Spleen (tissue), 11 donors: ENCODE measurements at regions not wholly inside any gene's neighbourhood (a gene's known extent, or its start where the extent isn't known, plus 50 kb on each side); places are given as distances from the start of the nearest gene placed in this dataset.

Experiments used
- DNase-seq: peaks from one replicate; pipeline ENCODE4 v3.0.0-alpha.2; 2020
- H3K27ac ChIP-seq, 8 donors: fragments of 200-600 bp; sonication (generic) in 7 of 8; 1 replicate in 4 of 8; 2 replicates in 4 of 8; pipeline versions ENCODE4 v1.5.0 to v1.8.0; 2016 to 2021; ENCODE audit warnings: inconsistent platforms in 4 of 8, mild to moderate bottlenecking in 4 of 8, moderate library complexity in 1 of 8
- H3K27me3 ChIP-seq, 7 donors: fragments of 200-600 bp; sonication (generic) in 6 of 7; replicated peaks in 1 of 7; 1 replicate in 4 of 7; 2 replicates in 3 of 7; pipeline versions ENCODE4 v1.5.0 to v1.8.0; 2016 to 2021; ENCODE audit warnings: inconsistent platforms in 3 of 7, mild to moderate bottlenecking in 1 of 7
- H3K36me3 ChIP-seq, 6 donors: fragments of 200-600 bp; sonication (generic) in 5 of 6; 1 replicate in 4 of 6; 2 replicates in 2 of 6; pipeline versions ENCODE4 v1.5.0 to v1.8.0; 2016 to 2021; ENCODE audit warnings: inconsistent platforms in 2 of 6
- H3K4me1 ChIP-seq, 6 donors: fragments of 200-600 bp; sonication (generic) in 5 of 6; 1 replicate in 3 of 6; 2 replicates in 3 of 6; pipeline versions ENCODE4 v1.5.0 to v1.8.0; 2016 to 2021; ENCODE audit warnings: inconsistent platforms in 3 of 6
- H3K4me3 ChIP-seq, 8 donors: fragments of 200-600 bp; sonication (generic) in 7 of 8; 1 replicate in 4 of 8; 2 replicates in 4 of 8; pipeline versions ENCODE4 v1.5.0 to v1.8.0; 2016 to 2021; ENCODE audit warnings: inconsistent platforms in 4 of 8, mild to moderate bottlenecking in 4 of 8, moderate library complexity in 2 of 8
- H3K9me3 ChIP-seq, 8 donors: fragments of 200-600 bp; sonication (generic) in 7 of 8; 1 replicate in 4 of 8; 2 replicates in 4 of 8; pipeline versions ENCODE4 v1.5.0 to v1.8.0; 2016 to 2021; ENCODE audit warnings: inconsistent platforms in 4 of 8
- POLR2A ChIP-seq, 3 donors: fragments of 450-650 bp; IDR thresholded peaks; one replicate each; pipeline ENCODE4 v1.5.1; 2017; ENCODE audit warnings: antibody characterized with exemption in 3 of 3, mild to moderate bottlenecking in 1 of 3
- POLR2AphosphoS5 ChIP-seq, 3 donors: sonication (generic); formaldehyde crosslinking; IDR thresholded peaks; one replicate each; pipeline ENCODE4 v1.5.1; 2017; ENCODE audit warnings: antibody characterized with exemption in 3 of 3
- WGBS, 5 donors: extraction: QIAGEN DNeasy Blood & Tissue Kit in 3 of 5; methylation state at CpG; one replicate each; pipeline versions ENCODE4 v1.1.5 to v1.1.7; 2013 to 2018; 5-methylcytosine and 5-hydroxymethylcytosine counted together
- intact Hi-C: fragments of 100-400 bp; cut with DNase I; formaldehyde crosslinking; loops from one replicate; pipeline ENCODE4 v1.15.0; 2023; ENCODE audit warnings: low total_unique reads
- TF ChIP-seq, protein P1 (sequence below), 11 experiments: fragments of 200-600 bp in 7 of 11; fragments of 450-650 bp in 4 of 11; sonication (generic) in 4 of 11; IDR thresholded peaks in 8 of 11; conservative IDR thresholded peaks in 3 of 11; 1 replicate in 7 of 11; 2 replicates in 4 of 11; pipeline versions ENCODE4 v1.4.0 to v1.8.0; 2016 to 2021; ENCODE audit warnings: antibody characterized with exemption in 11 of 11, inconsistent platforms in 4 of 11, mild to moderate bottlenecking in 1 of 11
- donor health status: healthy with polysubstance abuse.
- donor health status: DM: no; HTN: no; CAD: no; lungs with moderate emphysema.
- donor health status: DM: no; HTN: no; CAD: no.
- donor health status: Bipolar disorder and iron deficiency.
- donor health status: healthy.
- donor health status: DM: no; HTN: no; CAD: no.
- donor health status: DM: yes; HTN: yes; CAD: no.

DNA sequence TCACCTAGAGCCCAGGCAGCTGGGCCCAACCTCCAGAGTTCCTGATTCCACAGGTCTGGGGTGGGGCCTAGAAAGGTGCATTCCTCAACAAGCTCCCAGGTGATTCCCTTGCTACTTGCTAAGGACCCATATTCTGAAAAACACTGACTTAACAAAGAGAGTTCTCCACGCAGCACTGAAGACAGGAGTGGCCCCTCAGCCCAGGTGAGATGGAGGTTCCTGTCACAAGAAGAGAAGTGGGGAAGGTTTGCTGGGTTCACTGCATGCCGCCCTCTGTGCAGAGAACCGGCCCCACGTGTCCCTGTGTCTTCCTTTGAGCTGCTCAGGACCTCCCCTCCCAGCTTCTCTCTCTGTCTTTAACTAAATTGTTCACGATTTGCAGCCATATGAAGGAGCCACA lies 201.4 kb upstream of the DDX18 start:
- DNase-seq: no peak
- 61 to 86% (median 70%) methylated on average over 4 to 5 of the region's 5 CpGs for WGBS, 5 donors
- H3K27ac ChIP-seq: no peak overlapping the region
- H3K9me3 ChIP-seq: peaks cover 0 to 4% (median 0%) of the 10 kb centered on the region in 8 donors
- no peaks in the 10 kb centered on the region for H3K36me3 ChIP-seq
- intact Hi-C loops: no loop called here
- no peak overlapping the region for H3K4me3 ChIP-seq
- TF ChIP-seq POLR2A (IDR thresholded peaks at IDR 0.05) (no peak), POLR2AphosphoS5 (IDR thresholded peaks at IDR 0.05) (no peak)
- TF ChIP-seq, protein P1, sequence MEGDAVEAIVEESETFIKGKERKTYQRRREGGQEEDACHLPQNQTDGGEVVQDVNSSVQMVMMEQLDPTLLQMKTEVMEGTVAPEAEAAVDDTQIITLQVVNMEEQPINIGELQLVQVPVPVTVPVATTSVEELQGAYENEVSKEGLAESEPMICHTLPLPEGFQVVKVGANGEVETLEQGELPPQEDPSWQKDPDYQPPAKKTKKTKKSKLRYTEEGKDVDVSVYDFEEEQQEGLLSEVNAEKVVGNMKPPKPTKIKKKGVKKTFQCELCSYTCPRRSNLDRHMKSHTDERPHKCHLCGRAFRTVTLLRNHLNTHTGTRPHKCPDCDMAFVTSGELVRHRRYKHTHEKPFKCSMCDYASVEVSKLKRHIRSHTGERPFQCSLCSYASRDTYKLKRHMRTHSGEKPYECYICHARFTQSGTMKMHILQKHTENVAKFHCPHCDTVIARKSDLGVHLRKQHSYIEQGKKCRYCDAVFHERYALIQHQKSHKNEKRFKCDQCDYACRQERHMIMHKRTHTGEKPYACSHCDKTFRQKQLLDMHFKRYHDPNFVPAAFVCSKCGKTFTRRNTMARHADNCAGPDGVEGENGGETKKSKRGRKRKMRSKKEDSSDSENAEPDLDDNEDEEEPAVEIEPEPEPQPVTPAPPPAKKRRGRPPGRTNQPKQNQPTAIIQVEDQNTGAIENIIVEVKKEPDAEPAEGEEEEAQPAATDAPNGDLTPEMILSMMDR (IDR thresholded peaks at IDR 0.05 in 8 of 11, conservative IDR thresholded peaks at IDR 0.05 in 3 of 11): no peak
- H3K4me1 ChIP-seq: no peaks in the 10 kb centered on the region
- H3K27me3 ChIP-seq: no peaks in the 10 kb centered on the region

DNA sequence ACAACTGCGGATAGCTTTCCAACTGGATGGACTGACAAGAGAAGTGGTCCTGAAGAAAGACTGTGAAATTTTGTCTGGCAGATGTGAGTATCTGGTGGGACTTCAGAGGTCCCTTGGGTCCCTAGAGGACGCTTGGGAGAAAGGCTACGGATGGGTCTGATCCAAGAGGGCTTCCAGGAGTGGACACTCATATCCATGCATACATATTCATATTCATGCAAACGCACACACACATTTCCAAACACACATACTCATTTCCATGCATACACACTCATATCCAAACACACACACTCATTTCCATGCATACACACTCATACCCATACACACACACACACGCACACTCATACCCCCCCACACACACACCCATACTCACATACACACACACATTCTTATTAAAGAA lies 200.2 kb upstream of the DDX18 start:
- H3K9me3 ChIP-seq: peaks cover 0 to 2% (median 0%) of the 10 kb centered on the region in 8 donors
- WGBS, 5 donors: 82 to 93% (median 88%) methylated on average over 5 of the region's 5 CpGs
- no peaks in the 10 kb centered on the region for H3K4me1 ChIP-seq
- no peak for DNase-seq
- H3K4me3 ChIP-seq: no peak overlapping the region
- H3K27me3 ChIP-seq: no peaks in the 10 kb centered on the region
- intact Hi-C loops: no loop called here
- no peak overlapping the region for H3K27ac ChIP-seq
- TF ChIP-seq, protein P1 (IDR thresholded peaks at IDR 0.05 in 8 of 11, conservative IDR thresholded peaks at IDR 0.05 in 3 of 11): no peak
- TF ChIP-seq POLR2AphosphoS5 (IDR thresholded peaks at IDR 0.05): no peak
- TF ChIP-seq POLR2A (IDR thresholded peaks at IDR 0.05): no peak
- no peaks in the 10 kb centered on the region for H3K36me3 ChIP-seq

DNA sequence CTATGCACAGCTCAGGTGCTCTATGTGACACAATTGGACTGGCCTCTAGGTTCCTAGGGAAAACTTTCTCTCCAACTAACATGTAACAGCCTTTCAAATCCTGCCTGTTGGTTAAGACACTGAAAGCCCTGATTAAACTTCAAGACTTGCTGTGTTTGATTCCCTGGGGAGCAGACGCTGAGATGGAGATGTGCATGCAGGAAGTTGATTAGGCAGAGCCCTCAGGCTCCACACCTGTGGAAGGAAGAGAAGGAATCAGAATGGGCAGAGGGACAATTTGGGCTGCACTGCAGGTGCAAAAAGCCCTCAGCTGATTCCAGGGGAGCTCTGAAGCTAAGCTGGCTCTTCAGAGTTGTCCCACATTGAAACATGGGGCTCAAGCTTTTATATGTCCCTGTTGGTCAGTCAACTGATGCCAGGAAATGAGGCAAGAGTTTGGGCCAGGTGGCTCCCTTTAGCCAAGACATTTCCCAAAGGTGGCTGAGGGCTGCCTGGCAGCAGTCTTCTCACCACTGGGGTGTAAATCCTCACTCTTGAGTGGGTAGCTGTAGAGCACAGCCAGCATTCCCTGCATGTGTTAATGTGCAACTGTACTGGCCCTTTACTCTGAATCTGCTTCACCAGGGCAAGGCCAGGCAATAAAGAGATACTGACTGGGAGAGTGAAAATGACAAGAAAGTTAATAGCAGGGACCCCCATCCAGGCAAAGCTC lies 199.5 kb upstream of the DDX18 start:
- Histone ChIP-seq H3K27ac (no peak overlapping the region), H3K36me3 (no peaks in the 10 kb centered on the region), H3K27me3 (no peaks in the 10 kb centered on the region), H3K4me1 (no peaks in the 10 kb centered on the region), H3K4me3 (no peak overlapping the region), H3K9me3 (no peaks in the 10 kb centered on the region)
- TF ChIP-seq POLR2A (IDR thresholded peaks at IDR 0.05) (no peak), POLR2AphosphoS5 (IDR thresholded peaks at IDR 0.05) (no peak)
- TF ChIP-seq, protein P1 (IDR thresholded peaks at IDR 0.05 in 8 of 11, conservative IDR thresholded peaks at IDR 0.05 in 3 of 11): no peak
- intact Hi-C loops: no loop called here
- WGBS, 5 donors: 58 to 88% (median 69%) methylated on average over 1 of the region's 1 CpG
- DNase-seq: no peak

DNA sequence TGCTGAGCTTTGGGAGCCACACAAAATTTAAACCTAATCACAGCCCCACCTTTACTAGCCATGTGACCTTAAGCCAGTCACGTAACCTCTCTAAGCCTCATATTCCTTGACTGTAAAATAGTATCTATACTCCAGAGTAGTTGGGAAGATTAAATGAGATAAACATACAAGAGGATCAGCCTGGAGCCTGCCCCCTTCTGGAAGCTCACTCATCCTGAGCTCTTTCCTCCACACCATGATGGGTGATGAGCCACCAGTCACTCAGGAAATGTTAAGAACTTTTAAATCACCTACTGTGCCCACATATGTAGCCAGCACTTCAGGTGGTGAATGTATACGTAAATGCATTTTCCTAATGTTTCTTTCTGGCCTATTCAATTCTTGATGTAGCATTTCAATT lies 195.9 kb upstream of the DDX18 start:
- Histone ChIP-seq H3K27me3 (no peaks in the 10 kb centered on the region), H3K4me3 (no peak overlapping the region), H3K9me3 (peaks cover 0 to 4% (median 0%) of the 10 kb centered on the region in 8 donors), H3K36me3 (no peaks in the 10 kb centered on the region), H3K27ac (no peak overlapping the region), H3K4me1 (no peaks in the 10 kb centered on the region)
- 87 to 93% (median 91%) methylated on average over 2 of the region's 2 CpGs for WGBS, 5 donors
- TF ChIP-seq POLR2AphosphoS5 (IDR thresholded peaks at IDR 0.05) (no peak), POLR2A (IDR thresholded peaks at IDR 0.05) (no peak)
- TF ChIP-seq, protein P1 (IDR thresholded peaks at IDR 0.05 in 8 of 11, conservative IDR thresholded peaks at IDR 0.05 in 3 of 11): no peak
- intact Hi-C loops: no loop called here
- DNase-seq: no peak
